ENCODE measurements at regions not wholly inside any gene's neighbourhood (a gene's known extent, or its start where the extent isn't known, plus 50 kb on each side); places are given as distances from the start of the nearest gene placed in this dataset.

DNA sequence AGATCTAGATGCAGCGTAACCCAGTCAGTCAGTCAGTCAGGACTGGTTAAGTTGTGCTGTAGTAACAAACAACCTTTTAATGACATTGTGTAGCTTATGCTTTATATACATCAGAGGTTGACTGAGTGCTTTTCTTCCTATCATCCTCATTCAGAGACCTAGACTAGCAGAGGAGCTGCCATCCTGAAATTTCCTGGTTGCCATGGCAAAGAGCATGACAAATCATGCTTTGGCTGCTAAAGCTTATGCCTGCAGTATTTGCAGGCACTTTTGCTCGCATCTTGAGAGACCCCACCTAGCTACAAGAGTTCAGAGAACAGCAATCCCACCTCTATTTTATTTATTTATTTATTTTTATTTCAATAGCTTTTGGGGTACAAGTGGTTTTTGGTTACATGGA, 244.0 kb downstream of the BTBD3 start (continued):
- TF ChIP-seq, protein P1, sequence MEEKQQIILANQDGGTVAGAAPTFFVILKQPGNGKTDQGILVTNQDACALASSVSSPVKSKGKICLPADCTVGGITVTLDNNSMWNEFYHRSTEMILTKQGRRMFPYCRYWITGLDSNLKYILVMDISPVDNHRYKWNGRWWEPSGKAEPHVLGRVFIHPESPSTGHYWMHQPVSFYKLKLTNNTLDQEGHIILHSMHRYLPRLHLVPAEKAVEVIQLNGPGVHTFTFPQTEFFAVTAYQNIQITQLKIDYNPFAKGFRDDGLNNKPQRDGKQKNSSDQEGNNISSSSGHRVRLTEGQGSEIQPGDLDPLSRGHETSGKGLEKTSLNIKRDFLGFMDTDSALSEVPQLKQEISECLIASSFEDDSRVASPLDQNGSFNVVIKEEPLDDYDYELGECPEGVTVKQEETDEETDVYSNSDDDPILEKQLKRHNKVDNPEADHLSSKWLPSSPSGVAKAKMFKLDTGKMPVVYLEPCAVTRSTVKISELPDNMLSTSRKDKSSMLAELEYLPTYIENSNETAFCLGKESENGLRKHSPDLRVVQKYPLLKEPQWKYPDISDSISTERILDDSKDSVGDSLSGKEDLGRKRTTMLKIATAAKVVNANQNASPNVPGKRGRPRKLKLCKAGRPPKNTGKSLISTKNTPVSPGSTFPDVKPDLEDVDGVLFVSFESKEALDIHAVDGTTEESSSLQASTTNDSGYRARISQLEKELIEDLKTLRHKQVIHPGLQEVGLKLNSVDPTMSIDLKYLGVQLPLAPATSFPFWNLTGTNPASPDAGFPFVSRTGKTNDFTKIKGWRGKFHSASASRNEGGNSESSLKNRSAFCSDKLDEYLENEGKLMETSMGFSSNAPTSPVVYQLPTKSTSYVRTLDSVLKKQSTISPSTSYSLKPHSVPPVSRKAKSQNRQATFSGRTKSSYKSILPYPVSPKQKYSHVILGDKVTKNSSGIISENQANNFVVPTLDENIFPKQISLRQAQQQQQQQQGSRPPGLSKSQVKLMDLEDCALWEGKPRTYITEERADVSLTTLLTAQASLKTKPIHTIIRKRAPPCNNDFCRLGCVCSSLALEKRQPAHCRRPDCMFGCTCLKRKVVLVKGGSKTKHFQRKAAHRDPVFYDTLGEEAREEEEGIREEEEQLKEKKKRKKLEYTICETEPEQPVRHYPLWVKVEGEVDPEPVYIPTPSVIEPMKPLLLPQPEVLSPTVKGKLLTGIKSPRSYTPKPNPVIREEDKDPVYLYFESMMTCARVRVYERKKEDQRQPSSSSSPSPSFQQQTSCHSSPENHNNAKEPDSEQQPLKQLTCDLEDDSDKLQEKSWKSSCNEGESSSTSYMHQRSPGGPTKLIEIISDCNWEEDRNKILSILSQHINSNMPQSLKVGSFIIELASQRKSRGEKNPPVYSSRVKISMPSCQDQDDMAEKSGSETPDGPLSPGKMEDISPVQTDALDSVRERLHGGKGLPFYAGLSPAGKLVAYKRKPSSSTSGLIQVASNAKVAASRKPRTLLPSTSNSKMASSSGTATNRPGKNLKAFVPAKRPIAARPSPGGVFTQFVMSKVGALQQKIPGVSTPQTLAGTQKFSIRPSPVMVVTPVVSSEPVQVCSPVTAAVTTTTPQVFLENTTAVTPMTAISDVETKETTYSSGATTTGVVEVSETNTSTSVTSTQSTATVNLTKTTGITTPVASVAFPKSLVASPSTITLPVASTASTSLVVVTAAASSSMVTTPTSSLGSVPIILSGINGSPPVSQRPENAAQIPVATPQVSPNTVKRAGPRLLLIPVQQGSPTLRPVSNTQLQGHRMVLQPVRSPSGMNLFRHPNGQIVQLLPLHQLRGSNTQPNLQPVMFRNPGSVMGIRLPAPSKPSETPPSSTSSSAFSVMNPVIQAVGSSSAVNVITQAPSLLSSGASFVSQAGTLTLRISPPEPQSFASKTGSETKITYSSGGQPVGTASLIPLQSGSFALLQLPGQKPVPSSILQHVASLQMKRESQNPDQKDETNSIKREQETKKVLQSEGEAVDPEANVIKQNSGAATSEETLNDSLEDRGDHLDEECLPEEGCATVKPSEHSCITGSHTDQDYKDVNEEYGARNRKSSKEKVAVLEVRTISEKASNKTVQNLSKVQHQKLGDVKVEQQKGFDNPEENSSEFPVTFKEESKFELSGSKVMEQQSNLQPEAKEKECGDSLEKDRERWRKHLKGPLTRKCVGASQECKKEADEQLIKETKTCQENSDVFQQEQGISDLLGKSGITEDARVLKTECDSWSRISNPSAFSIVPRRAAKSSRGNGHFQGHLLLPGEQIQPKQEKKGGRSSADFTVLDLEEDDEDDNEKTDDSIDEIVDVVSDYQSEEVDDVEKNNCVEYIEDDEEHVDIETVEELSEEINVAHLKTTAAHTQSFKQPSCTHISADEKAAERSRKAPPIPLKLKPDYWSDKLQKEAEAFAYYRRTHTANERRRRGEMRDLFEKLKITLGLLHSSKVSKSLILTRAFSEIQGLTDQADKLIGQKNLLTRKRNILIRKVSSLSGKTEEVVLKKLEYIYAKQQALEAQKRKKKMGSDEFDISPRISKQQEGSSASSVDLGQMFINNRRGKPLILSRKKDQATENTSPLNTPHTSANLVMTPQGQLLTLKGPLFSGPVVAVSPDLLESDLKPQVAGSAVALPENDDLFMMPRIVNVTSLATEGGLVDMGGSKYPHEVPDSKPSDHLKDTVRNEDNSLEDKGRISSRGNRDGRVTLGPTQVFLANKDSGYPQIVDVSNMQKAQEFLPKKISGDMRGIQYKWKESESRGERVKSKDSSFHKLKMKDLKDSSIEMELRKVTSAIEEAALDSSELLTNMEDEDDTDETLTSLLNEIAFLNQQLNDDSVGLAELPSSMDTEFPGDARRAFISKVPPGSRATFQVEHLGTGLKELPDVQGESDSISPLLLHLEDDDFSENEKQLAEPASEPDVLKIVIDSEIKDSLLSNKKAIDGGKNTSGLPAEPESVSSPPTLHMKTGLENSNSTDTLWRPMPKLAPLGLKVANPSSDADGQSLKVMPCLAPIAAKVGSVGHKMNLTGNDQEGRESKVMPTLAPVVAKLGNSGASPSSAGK (IDR thresholded peaks at IDR 0.05) = no peak
- TF ChIP-seq ZNF583 (CRISPR knock-in tag; IDR thresholded peaks at IDR 0.05) (no peak), ZNF778 (CRISPR knock-in tag; IDR thresholded peaks at IDR 0.05) (no peak), ZNF324 (CRISPR knock-in tag; IDR thresholded peaks at IDR 0.05) (no peak), ZNF431 (CRISPR knock-in tag; IDR thresholded peaks at IDR 0.05) (no peak), FOXK2 (conservative IDR thresholded peaks at IDR 0.05 in 1 of 2, IDR thresholded peaks at IDR 0.05 in 1 of 2; ENCODE audit: low read depth in 2 of 2) (no peak), NCOA1 (IDR thresholded peaks at IDR 0.05; ENCODE audit: low read depth) (no peak), ILK (tag; IDR thresholded peaks at IDR 0.05; ENCODE audit: borderline replicate concordance, low read depth) (no peak), ZNF253 (CRISPR knock-in tag; conservative IDR thresholded peaks at IDR 0.05) (no peak), SIN3B (IDR thresholded peaks at IDR 0.05; ENCODE audit: low read depth) (no peak), DNMT1 (IDR thresholded peaks at IDR 0.05) (no peak), CHD4 (IDR thresholded peaks at IDR 0.05; ENCODE audit: insufficient read depth, insufficient replicate concordance, low read depth, low read length, poor library complexity, severe bottlenecking) (no peak)
